Ovary (tissue), 3 donors: ENCODE measurements at regions not wholly inside any gene's neighbourhood (a gene's known extent, or its start where the extent isn't known, plus 50 kb on each side); places are given as distances from the start of the nearest gene placed in this dataset.

Source experiments
- POLR2A ChIP-seq: fragments of 450-650 bp; IDR thresholded peaks from one replicate; pipeline ENCODE4 v1.6.1; 2017; ENCODE audit warnings: antibody characterized with exemption, mild to moderate bottlenecking, moderate library complexity
- TF ChIP-seq, protein P1 (sequence below), 3 donors: fragments of 450-650 bp in 2 of 3; fragments of 200-600 bp in 1 of 3; IDR thresholded peaks; one replicate each; pipeline versions ENCODE4 v1.5.1 to v1.8.0; 2016 to 2022; ENCODE audit warnings: antibody characterized with exemption in 3 of 3, mild to moderate bottlenecking in 1 of 3
- donor health status: DM: no; HTN: no; CAD: no.

DNA sequence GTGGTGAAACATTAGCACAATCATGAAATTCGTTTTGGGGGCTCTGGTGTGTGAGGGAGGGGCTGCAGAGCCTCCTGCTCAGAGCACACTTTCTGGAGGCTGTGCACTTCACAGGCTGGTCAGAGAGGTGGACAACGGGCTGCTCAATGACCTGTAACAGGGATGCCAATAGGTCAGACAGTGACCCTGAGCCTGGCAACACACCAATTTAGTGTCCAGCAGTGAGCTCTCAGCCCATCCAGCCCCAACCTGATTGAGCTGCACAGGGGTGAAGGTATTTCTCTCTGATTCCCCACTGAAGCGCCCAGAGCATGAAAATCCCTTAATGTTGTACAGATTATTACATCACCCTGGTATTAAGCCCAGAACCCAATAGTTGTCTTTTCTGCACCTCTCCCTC, 191.3 kb upstream of the ZNF32 start:
- TF ChIP-seq, protein P1, sequence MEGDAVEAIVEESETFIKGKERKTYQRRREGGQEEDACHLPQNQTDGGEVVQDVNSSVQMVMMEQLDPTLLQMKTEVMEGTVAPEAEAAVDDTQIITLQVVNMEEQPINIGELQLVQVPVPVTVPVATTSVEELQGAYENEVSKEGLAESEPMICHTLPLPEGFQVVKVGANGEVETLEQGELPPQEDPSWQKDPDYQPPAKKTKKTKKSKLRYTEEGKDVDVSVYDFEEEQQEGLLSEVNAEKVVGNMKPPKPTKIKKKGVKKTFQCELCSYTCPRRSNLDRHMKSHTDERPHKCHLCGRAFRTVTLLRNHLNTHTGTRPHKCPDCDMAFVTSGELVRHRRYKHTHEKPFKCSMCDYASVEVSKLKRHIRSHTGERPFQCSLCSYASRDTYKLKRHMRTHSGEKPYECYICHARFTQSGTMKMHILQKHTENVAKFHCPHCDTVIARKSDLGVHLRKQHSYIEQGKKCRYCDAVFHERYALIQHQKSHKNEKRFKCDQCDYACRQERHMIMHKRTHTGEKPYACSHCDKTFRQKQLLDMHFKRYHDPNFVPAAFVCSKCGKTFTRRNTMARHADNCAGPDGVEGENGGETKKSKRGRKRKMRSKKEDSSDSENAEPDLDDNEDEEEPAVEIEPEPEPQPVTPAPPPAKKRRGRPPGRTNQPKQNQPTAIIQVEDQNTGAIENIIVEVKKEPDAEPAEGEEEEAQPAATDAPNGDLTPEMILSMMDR (IDR thresholded peaks at IDR 0.05), result no peak
- no peak for TF ChIP-seq POLR2A
